Non-pigmented ciliary epithelial cell (primary cell): ENCODE measurements at regions not wholly inside any gene's neighbourhood (a gene's known extent, or its start where the extent isn't known, plus 50 kb on each side); places are given as distances from the start of the nearest gene placed in this dataset.
"Not testable (repeated sequence)": the region's sequence is repeated elsewhere in the genome, so short reads cannot be mapped to it uniquely, and the experiment has no call there.

ENCODE experiments used
- DNase-seq: peaks from one replicate; pipeline ENCODE4 v3.0.0-alpha.2; 2010; ENCODE audit warnings: low read depth

GRCh38 chr11:92611157-92611556 lies 358.3 kb upstream of the MTNR1B start:
- DNase-seq, result no peak

- DNase-seq, result not testable (repeated sequence)
These were observed 351.4 kb upstream of the MTNR1B start for GRCh38 chr11:92618020-92618419.

GRCh38 chr11:92623055-92623454 lies 346.4 kb upstream of the MTNR1B start:
- no peak for DNase-seq

- no peak for DNase-seq
These were observed 343.6 kb upstream of the MTNR1B start for GRCh38 chr11:92625894-92626293.

GRCh38 chr11:92626624-92627023 lies 342.8 kb upstream of the MTNR1B start:
- DNase-seq, result no peak

DNA sequence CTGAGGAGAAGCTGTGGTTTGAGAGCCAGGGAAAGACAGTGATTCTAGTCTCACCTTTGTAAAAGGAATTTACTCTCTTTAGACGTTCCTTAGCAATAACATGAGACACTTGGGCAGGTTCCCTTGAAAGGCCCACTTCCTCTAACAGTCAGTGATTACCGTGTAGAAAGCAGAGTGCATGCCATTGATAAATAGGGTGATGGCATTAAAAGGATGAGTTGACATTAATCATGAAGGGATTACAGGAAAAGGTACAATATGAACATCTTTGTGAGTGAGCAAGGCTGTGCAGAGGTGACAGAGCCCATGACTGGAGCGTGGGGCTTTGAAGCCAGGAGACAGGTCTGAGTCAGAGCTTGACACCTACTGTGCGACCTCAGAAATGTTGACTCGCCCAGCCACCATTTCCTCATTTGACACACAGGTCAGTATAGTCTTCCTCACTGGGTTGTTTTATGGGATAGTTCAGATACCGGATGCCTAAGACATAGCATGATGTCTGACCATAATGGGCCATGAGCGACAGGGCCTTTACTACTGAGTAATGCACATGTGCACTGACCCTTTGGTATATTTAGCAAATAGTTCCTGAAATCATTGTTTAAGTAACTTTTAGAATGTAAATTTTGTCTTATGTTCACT lies 341.7 kb upstream of the MTNR1B start:
- DNase-seq, result no peak

GRCh38 chr11:92628401-92629292 lies 340.8 kb upstream of the MTNR1B start:
- no peak for DNase-seq

DNA sequence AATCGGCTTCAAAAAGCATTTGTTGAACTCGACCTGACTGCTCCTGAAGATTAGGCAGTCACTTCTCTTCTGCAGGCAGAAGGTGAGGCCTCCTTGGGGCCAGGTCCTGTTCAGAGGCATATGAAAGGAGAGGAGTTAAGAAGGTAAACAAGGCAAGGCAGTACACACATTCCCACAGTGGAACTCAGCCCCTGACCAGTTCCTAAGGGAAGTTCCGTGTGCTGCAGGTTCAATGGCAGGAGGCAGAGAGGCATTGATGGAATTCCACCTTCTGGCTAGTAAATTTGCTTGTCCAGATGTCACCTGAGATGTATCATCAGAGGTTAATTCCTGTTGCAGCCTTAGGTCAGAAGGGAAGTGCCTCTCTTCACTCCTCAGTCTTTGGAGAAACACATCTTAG lies 337.0 kb upstream of the MTNR1B start:
- DNase-seq, result no peak

GRCh38 chr11:92633820-92634219 lies 335.6 kb upstream of the MTNR1B start:
- DNase-seq, result no peak

DNA sequence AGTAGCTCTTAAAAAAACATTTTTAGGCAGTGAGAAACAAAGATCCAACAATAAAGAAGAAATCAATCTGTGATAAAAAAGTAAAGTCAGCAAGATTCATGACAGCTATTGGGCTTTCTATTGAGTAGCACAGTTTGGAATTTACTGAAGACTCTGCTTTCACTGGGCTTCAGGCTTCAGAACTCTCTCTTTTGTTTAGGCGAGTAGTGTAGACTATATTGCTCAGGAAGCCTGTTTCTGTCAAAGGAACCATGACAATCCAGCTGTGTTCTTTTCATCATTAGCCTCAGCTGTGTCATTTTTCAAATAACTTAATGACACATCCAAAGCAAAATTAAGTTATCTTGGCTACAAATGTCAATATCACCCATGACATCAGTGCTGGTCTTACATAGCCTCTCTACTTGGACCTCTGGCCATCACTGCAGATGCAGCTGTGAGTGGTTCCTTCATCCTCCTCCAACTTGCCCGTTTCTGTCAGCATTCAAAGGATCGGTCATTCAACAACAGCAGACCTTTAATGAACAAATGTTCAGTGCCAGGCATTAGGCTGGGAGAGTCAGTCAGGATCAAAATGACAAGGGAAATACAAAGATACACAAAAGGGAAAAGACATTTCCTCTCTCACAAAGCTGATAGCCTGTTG lies 332.8 kb upstream of the MTNR1B start:
- DNase-seq, result no peak

DNA sequence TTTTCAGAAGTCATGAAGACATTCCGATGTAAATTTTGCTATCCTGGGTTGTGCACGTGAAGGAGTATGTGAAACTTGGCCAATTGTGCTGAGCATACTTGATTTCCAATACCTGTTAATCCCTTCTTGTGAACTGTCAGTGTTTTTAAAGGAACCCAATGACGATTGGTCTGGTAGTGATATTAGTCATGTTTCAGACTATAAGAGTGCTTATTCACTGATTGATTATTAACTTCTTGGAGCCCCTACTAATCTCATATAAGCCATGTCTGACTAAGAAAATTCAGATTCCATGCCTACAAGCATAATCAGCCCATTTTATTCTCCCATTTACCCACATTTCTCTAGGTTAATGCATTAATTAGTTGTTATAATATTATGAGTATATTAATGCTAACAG lies 330.8 kb upstream of the MTNR1B start:
- no peak for DNase-seq

GRCh38 chr11:92642177-92642931 lies 327.1 kb upstream of the MTNR1B start:
- DNase-seq, result no peak

- DNase-seq, result no peak
These were observed 325.6 kb upstream of the MTNR1B start for GRCh38 chr11:92643827-92644226.

GRCh38 chr11:92644595-92645445 lies 324.6 kb upstream of the MTNR1B start:
- no peak for DNase-seq

DNA sequence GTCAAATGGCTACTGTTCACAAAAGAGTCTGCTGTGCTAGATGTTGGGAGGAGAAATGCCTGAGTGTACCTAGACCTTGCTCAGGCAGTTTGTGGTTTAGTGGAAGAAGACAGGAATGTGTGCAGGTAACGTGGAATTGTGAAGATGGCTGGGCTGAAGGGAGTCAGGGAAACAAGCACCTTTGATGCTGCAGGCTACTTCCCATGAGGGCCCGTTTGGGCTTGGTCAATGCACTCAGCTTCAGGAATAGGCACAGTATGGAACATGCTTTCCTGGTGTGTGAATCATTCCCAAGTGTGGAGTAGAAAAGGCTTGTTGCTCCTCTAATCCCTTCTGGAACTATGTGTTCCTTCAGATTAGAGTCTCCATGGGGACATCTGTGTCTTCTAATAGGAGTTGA lies 318.3 kb upstream of the MTNR1B start:
- no peak for DNase-seq

DNA sequence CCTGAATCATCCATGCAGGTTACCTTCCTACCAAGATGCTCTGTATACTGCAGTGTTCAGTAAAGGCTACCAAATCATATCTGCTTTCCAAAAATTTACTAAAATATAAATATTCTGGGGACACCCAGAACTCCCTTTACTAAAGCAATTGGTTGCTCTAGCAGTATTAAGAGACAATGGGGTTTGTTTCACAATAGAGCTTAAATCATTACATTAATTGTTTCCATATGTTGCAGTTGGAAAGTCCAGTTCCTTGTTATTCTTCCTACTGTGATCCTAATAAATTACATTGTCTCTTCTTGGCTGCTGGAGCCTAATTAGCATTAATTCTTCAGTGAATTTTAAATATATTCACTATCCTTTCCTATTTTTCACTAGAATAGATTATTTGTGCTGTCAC lies 316.0 kb upstream of the MTNR1B start:
- DNase-seq, result no peak

DNA sequence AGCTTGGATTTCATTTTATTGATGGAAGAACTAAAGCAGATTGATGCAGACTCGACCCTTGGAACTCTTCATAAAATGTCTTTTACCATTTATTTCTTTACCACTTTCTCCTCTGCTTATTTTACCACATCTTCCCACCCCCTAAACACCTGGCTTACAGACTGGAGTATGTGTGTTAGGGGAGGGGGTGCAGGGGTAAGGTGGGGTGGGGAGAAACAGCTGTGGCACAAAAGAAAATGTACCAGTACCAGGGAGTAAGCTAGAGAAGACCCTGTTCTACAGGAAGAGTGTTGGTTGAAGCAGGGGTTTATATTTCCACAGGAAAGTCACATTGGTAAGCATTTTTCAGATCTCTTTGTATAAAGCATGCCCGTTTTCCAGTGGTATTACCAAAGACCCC lies 312.7 kb upstream of the MTNR1B start:
- DNase-seq, result no peak

DNA sequence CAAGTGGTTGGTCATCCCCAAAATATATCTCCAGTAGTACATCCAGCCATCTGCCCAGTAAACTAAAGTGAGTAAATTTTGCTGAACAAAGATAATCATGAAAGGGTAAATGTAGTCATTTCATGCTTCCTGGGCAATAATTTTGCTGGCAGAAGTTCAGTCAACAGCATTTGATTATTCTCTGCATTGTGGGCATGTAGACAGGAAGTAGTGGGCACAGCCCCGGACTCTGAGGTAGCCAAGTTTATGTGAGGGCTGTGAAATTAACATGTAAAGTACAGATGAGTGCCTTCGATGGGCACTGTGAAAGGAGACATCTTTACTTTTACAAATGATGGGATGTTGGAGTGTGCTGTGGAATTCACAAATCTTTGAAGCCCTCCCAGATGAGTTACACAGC lies 312.2 kb upstream of the MTNR1B start:
- no peak for DNase-seq

GRCh38 chr11:92658733-92659132 lies 310.7 kb upstream of the MTNR1B start:
- no peak for DNase-seq

- no peak for DNase-seq
These were observed 309.7 kb upstream of the MTNR1B start for GRCh38 chr11:92659793-92660192.

DNA sequence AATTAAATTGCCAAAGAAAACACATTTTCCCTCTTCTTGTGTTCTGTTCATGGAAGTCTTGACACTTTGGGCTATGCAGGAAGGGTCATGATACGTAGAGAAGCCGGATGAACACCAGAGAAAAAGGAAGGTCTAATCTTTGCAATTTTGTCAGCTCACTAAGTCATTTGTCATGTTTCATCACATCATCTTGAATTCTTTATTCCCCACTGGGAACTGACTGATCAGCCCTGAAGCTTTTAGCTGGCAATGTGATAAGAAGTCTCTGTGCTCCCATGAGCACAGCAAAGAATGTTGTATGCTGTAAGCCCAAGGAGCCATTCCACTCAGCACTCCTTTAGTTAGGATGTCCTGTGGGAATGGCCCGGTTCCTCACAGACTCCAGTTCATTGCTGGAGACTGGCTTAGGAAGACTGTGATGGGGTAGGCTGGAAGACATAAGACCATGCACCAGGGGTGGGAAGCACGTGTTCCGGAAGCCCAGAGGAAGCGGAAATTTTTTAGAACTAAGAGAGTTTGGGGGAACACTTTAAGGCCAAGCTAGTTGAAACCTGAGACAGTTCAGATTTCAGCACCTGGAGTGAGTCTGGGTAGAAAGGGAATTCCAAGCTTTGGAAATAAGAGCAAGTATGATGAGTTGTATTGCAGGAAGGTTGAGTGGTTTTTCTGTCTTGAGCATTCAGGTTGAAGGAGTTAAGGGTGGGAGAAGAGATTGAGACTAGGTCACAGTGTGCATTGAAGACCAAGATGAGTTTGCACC lies 306.7 kb upstream of the MTNR1B start:
- DNase-seq, result no peak
